ENCODE measurements at regions not wholly inside any gene's neighbourhood (a gene's known extent, or its start where the extent isn't known, plus 50 kb on each side); places are given as distances from the start of the nearest gene placed in this dataset.

DNA sequence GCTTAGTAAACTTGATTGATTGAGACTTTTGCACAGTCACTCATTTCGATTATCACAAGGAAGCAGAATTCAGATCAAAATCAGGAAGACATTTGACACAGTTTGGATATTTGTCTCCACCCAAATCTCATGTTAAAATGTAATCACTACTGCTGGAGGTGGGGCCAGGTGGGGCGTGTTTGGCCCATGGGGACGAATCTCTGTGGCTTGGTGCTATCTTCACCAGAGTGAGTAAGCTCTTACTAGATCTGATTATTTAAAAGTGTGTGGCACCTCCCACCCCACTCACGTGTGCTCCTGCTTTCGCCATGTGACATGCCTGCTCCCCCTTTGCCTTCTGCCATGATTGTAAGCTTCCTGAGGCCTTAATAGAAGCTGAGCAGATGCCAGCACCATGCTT is 291.4 kb downstream of the PCNX1 start:
- no peak for FAIRE-seq
- 6% methylated on average over 5 of the region's 5 CpGs for WGBS (ENCODE audit: insufficient coverage, low coverage, missing lambda C conversion rate)
- TF ChIP-seq PTTG1 (tag; IDR thresholded peaks at IDR 0.05; ENCODE audit: low read depth): no peak
- no peak for TF ChIP-seq HMG20B (CRISPR knock-in tag; IDR thresholded peaks at IDR 0.05)
- no peak for TF ChIP-seq ELF2 (CRISPR knock-in tag; IDR thresholded peaks at IDR 0.05)
- POLR2A ChIA-PET: interaction anchor here (1.0 kb wide), 1 partner anchor 10 kb away, joined by 4 read pairs; no protein-coding TSS in a partner anchor
- Histone ChIP-seq H3K4me3 (no peak overlapping the region), H4K20me1 (replicated peaks; ENCODE audit: control insufficient read depth, insufficient read depth, low read length) (no peaks in the 10 kb centered on the region), H3K9ac (ENCODE audit: insufficient read depth in 1 of 2, low read depth in 2 of 2, low read length in 2 of 2) (no peak overlapping the region), H3K36me3 (ENCODE audit: control insufficient read depth, insufficient read depth, low read length) (no peaks in the 10 kb centered on the region), H2AFZ (ENCODE audit: low read depth, low read length) (no peak overlapping the region), H3K27ac (ENCODE audit: extremely low read depth, low read depth, low read length) (no peak overlapping the region), H3K79me2 (ENCODE audit: control insufficient read depth, insufficient read depth, low read length) (no peaks in the 10 kb centered on the region), H3K4me1 (replicated peaks in 1 of 2; ENCODE audit: control insufficient read depth in 2 of 2, insufficient read depth in 2 of 2, low read length in 2 of 2) (no peaks in the 10 kb centered on the region), H3K9me3 (replicated peaks; ENCODE audit: control insufficient read depth, insufficient read depth, low read depth, low read length) (no peaks in the 10 kb centered on the region), H3K4me2 (ENCODE audit: insufficient read depth, low read length) (no peak overlapping the region), H3K9me1 (ENCODE audit: control insufficient read depth, insufficient read depth, low read length) (no peaks in the 10 kb centered on the region), H3K27me3 (ENCODE audit: control insufficient read depth in 2 of 2, insufficient read depth in 2 of 2, low read length in 2 of 2) (peaks cover 0 to 17% of the 10 kb centered on the region in 2 experiments; a peak in 1 of 5 replicates)
- BruUV-seq (replicated peaks): no TSS peak
- CTCF ChIA-PET (ENCODE audit: low intra/inter-chr PET ratio): no interaction called here
- no peak for DNase-seq (ENCODE audit: extremely low read depth in 1 of 4, low spot score in 3 of 4)
- in situ Hi-C loops (cut with MboI) (no loop called here), intact Hi-C loops (cut with micrococcal nuclease) (no loop called here)
- ATAC-seq: no peak

DNA sequence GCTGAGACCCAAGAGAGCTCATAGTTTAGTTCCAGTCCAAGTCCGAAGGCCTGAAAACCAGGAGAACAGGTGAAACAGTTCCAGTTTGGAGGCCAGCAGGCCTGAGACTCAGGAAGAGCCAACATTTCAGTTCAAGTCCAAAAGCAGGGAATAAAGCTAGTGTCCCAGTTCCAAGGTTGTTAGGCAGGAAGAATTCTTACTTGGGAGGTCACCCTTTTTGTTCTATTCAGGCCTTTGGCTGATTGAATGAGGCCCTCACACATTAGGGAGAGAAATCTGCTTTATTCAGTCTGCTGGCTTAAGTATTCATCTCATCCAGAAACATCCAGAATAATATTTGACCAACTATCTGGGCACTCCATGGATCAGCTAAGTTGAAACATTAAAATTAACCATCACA is 294.6 kb downstream of the PCNX1 start:
- in situ Hi-C loops (cut with MboI) (no loop called here), intact Hi-C loops (cut with micrococcal nuclease) (no loop called here)
- no peak overlapping the region for H3K9ac ChIP-seq (ENCODE audit: insufficient read depth in 1 of 2, low read depth in 2 of 2, low read length in 2 of 2)
- H4K20me1 ChIP-seq (replicated peaks; ENCODE audit: control insufficient read depth, insufficient read depth, low read length): no peaks in the 10 kb centered on the region
- no peak overlapping the region for H3K27ac ChIP-seq (ENCODE audit: extremely low read depth, low read depth, low read length)
- H3K4me3 ChIP-seq: no peak overlapping the region
- no peak overlapping the region for H3K4me2 ChIP-seq (ENCODE audit: insufficient read depth, low read length)
- FAIRE-seq (no peak), ATAC-seq (no peak), DNase-seq (ENCODE audit: extremely low read depth in 1 of 4, low spot score in 3 of 4) (no peak)
- 0% methylated on average over 1 of the region's 1 CpG for WGBS (ENCODE audit: insufficient coverage, low coverage, missing lambda C conversion rate)
- no TSS peak for BruUV-seq (replicated peaks)
- no peaks in the 10 kb centered on the region for H3K9me1 ChIP-seq (ENCODE audit: control insufficient read depth, insufficient read depth, low read length)
- H3K27me3 ChIP-seq (ENCODE audit: control insufficient read depth in 2 of 2, insufficient read depth in 2 of 2, low read length in 2 of 2): peaks cover 0 to 15% of the 10 kb centered on the region in 2 experiments; a peak in 1 of 5 replicates
- ChIA-PET CTCF (ENCODE audit: low intra/inter-chr PET ratio) (no interaction called here), POLR2A (interaction anchor here (0.6 kb wide), 1 partner anchor 309 kb away, joined by 3 read pairs; no protein-coding TSS in a partner anchor)
- no peaks in the 10 kb centered on the region for H3K36me3 ChIP-seq (ENCODE audit: control insufficient read depth, insufficient read depth, low read length)
- no peak overlapping the region for H2AFZ ChIP-seq (ENCODE audit: low read depth, low read length)
- no peaks in the 10 kb centered on the region for H3K79me2 ChIP-seq (ENCODE audit: control insufficient read depth, insufficient read depth, low read length)
- H3K9me3 ChIP-seq (replicated peaks; ENCODE audit: control insufficient read depth, insufficient read depth, low read depth, low read length): no peaks in the 10 kb centered on the region
- H3K4me1 ChIP-seq (replicated peaks in 1 of 2; ENCODE audit: control insufficient read depth in 2 of 2, insufficient read depth in 2 of 2, low read length in 2 of 2): no peaks in the 10 kb centered on the region
- no peak for TF ChIP-seq XRCC3 (IDR thresholded peaks at IDR 0.05)
- TF ChIP-seq TARDBP (IDR thresholded peaks at IDR 0.05): no peak
- TF ChIP-seq, protein P1, sequence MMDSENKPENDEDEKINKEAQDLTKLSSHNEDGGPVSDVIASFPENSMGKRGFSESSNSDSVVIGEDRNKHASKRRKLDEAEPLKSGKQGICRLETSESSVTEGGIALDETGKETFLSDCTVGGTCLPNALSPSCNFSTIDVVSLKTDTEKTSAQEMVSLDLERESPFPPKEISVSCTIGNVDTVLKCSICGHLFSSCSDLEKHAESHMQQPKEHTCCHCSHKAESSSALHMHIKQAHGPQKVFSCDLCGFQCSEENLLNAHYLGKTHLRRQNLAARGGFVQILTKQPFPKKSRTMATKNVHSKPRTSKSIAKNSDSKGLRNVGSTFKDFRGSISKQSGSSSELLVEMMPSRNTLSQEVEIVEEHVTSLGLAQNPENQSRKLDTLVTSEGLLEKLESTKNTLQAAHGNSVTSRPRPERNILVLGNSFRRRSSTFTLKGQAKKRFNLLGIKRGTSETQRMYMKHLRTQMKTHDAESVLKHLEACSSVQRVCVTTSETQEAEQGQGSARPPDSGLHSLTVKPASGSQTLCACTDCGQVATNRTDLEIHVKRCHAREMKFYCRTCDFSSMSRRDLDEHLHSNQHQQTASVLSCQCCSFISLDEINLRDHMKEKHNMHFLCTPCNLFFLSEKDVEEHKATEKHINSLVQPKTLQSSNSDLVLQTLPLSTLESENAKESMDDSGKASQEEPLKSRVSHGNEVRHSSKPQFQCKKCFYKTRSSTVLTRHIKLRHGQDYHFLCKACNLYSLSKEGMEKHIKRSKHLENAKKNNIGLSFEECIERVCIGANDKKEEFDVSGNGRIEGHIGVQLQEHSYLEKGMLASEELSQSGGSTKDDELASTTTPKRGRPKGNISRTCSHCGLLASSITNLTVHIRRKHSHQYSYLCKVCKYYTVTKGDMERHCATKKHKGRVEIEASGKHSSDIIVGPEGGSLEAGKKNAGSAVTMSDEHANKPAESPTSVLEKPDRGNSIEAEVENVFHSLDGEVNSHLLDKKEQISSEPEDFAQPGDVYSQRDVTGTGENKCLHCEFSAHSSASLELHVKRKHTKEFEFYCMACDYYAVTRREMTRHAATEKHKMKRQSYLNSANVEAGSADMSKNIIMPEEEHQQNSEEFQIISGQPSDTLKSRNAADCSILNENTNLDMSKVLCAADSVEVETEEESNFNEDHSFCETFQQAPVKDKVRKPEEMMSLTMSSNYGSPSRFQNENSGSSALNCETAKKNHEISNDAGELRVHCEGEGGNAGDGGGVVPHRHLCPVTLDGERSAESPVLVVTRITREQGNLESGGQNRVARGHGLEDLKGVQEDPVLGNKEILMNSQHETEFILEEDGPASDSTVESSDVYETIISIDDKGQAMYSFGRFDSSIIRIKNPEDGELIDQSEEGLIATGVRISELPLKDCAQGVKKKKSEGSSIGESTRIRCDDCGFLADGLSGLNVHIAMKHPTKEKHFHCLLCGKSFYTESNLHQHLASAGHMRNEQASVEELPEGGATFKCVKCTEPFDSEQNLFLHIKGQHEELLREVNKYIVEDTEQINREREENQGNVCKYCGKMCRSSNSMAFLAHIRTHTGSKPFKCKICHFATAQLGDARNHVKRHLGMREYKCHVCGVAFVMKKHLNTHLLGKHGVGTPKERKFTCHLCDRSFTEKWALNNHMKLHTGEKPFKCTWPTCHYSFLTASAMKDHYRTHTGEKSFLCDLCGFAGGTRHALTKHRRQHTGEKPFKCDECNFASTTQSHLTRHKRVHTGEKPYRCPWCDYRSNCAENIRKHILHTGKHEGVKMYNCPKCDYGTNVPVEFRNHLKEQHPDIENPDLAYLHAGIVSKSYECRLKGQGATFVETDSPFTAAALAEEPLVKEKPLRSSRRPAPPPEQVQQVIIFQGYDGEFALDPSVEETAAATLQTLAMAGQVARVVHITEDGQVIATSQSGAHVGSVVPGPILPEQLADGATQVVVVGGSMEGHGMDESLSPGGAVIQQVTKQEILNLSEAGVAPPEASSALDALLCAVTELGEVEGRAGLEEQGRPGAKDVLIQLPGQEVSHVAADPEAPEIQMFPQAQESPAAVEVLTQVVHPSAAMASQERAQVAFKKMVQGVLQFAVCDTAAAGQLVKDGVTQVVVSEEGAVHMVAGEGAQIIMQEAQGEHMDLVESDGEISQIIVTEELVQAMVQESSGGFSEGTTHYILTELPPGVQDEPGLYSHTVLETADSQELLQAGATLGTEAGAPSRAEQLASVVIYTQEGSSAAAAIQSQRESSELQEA (IDR thresholded peaks at IDR 0.05; ENCODE audit: low read depth): no peak
- TF ChIP-seq ZNF174 (CRISPR knock-in tag; IDR thresholded peaks at IDR 0.05): no peak
- TF ChIP-seq TCF3 (CRISPR knock-in tag; IDR thresholded peaks at IDR 0.05): no peak
- no peak for TF ChIP-seq ZNF561 (CRISPR knock-in tag; conservative IDR thresholded peaks at IDR 0.05)
- TF ChIP-seq ETV1 (tag; conservative IDR thresholded peaks at IDR 0.05; ENCODE audit: low read depth): no peak
- no peak for TF ChIP-seq EZH2 (IDR thresholded peaks at IDR 0.05; ENCODE audit: borderline replicate concordance, low read depth, low read length)

Measured in K562 (cell line).